ENCODE measurements at regions not wholly inside any gene's neighbourhood (a gene's known extent, or its start where the extent isn't known, plus 50 kb on each side); places are given as distances from the start of the nearest gene placed in this dataset.

- Mint-ChIP-seq H3K9me3 (ENCODE audit: unreplicated experiment) (no peaks in the 10 kb centered on the region), H3K36me3 (ENCODE audit: unreplicated experiment) (no peaks in the 10 kb centered on the region), H3K4me3 (ENCODE audit: unreplicated experiment) (no peak overlapping the region), H3K27me3 (ENCODE audit: unreplicated experiment) (no peaks in the 10 kb centered on the region), H3K4me1 (ENCODE audit: unreplicated experiment) (no peaks in the 10 kb centered on the region), H3K27ac (ENCODE audit: unreplicated experiment) (no peak overlapping the region)
- TF ChIP-seq CTCF (IDR thresholded peaks at IDR 0.05), result no peak
- DNase-seq (ENCODE audit: extremely low spot score, unreplicated experiment), result no peak
These were observed 298.8 kb downstream of the SLCO4C1 start for GRCh38 chr5:101997235-101997634.

GRCh38 chr5:101995585-101995984, 300.5 kb downstream of the SLCO4C1 start:
- DNase-seq (ENCODE audit: extremely low spot score, unreplicated experiment), result no peak
- Mint-ChIP-seq H3K9me3 (ENCODE audit: unreplicated experiment) (no peaks in the 10 kb centered on the region), H3K27ac (ENCODE audit: unreplicated experiment) (no peak overlapping the region), H3K27me3 (ENCODE audit: unreplicated experiment) (no peaks in the 10 kb centered on the region), H3K4me3 (ENCODE audit: unreplicated experiment) (no peak overlapping the region), H3K36me3 (ENCODE audit: unreplicated experiment) (no peaks in the 10 kb centered on the region), H3K4me1 (ENCODE audit: unreplicated experiment) (no peaks in the 10 kb centered on the region)
- no peak for TF ChIP-seq CTCF (IDR thresholded peaks at IDR 0.05)

GRCh38 chr5:101991486-101991885, 304.6 kb downstream of the SLCO4C1 start:
- no peak for TF ChIP-seq CTCF (IDR thresholded peaks at IDR 0.05)
- Mint-ChIP-seq H3K27me3 (ENCODE audit: unreplicated experiment) (no peaks in the 10 kb centered on the region), H3K36me3 (ENCODE audit: unreplicated experiment) (no peaks in the 10 kb centered on the region), H3K4me3 (ENCODE audit: unreplicated experiment) (no peak overlapping the region), H3K27ac (ENCODE audit: unreplicated experiment) (no peak overlapping the region), H3K4me1 (ENCODE audit: unreplicated experiment) (no peaks in the 10 kb centered on the region), H3K9me3 (ENCODE audit: unreplicated experiment) (no peaks in the 10 kb centered on the region)
- DNase-seq (ENCODE audit: extremely low spot score, unreplicated experiment), result no peak

- Mint-ChIP-seq H3K4me3 (ENCODE audit: unreplicated experiment) (no peak overlapping the region), H3K27me3 (ENCODE audit: unreplicated experiment) (no peaks in the 10 kb centered on the region), H3K9me3 (ENCODE audit: unreplicated experiment) (no peaks in the 10 kb centered on the region), H3K4me1 (ENCODE audit: unreplicated experiment) (no peaks in the 10 kb centered on the region), H3K27ac (ENCODE audit: unreplicated experiment) (no peak overlapping the region), H3K36me3 (ENCODE audit: unreplicated experiment) (no peaks in the 10 kb centered on the region)
- no peak for TF ChIP-seq CTCF (IDR thresholded peaks at IDR 0.05)
- no peak for DNase-seq (ENCODE audit: extremely low spot score, unreplicated experiment)
These were observed 306.4 kb downstream of the SLCO4C1 start for GRCh38 chr5:101989659-101990058.

GRCh38 chr5:101977729-101978345, 318.2 kb downstream of the SLCO4C1 start:
- Mint-ChIP-seq H3K27ac (ENCODE audit: unreplicated experiment) (no peak overlapping the region), H3K4me1 (ENCODE audit: unreplicated experiment) (no peaks in the 10 kb centered on the region)

More at GRCh38 chr5:101977729-101978345, 318.2 kb downstream of the SLCO4C1 start:
- DNase-seq (ENCODE audit: extremely low spot score, unreplicated experiment), result no peak
- Mint-ChIP-seq H3K36me3 (ENCODE audit: unreplicated experiment) (no peaks in the 10 kb centered on the region), H3K4me3 (ENCODE audit: unreplicated experiment) (no peak overlapping the region), H3K27me3 (ENCODE audit: unreplicated experiment) (peaks cover 8% of the 10 kb centered on the region), H3K9me3 (ENCODE audit: unreplicated experiment) (no peaks in the 10 kb centered on the region)
- TF ChIP-seq CTCF (IDR thresholded peaks at IDR 0.05), result peak; percentile 76

All from osteocyte (in vitro differentiated cells).